Stimulated activated CD8-positive, alpha-beta memory T cell treated with anti-CD3 and anti-CD28 coated beads, Interleukin-15, amount 100 ng/mL, for 24 hours (primary cell): ENCODE measurements at regions not wholly inside any gene's neighbourhood (a gene's known extent, or its start where the extent isn't known, plus 50 kb on each side); places are given as distances from the start of the nearest gene placed in this dataset.

ENCODE experiments used
- DNase-seq: peaks from one replicate; pipeline ENCODE4 v3.0.0-alpha.2; 2020; ENCODE audit warnings: low read depth

DNA sequence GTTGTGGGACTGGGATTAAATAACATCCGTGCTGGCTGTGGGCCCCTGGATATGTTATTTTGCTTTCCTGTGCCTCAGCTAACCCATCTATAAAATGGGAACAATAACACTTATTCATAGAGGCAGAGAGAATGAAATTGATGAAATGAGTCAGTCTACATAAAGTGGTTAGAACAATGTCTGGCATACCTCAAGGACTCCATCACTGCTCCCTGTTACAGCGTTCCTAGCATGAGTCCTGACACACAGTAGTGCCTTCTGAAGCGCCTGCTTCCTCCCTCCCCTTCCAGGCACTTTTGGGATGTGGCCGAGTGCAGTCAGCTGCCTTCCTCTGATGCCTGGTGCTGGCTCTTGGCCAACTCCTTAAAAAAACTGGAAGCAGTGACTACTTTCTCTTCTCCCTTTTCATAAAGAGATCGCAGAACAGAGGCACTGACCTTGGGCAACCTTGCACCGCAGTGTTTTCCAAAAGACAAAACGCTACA, 108.4 kb upstream of the ZMIZ1 start:
- no peak for DNase-seq

DNA sequence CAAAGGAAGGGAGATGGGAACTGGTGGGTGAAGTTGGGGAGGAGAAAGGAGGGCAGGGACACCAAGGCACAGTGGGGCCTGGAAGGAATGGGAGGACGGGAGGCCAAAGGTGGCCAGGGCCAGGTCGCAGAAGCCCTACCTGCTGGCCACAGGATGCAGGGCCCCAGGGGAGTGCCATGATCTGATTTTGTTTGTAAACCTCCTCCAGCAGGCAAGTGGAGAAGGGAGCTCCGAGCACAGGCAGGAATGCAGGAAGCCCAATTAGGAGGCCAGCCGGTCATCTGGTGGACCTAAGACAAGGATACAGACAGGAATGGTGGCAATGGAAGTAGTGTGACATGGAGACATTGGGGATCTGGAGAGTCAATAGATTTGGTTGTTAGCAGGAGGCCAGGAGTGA, 107.0 kb upstream of the ZMIZ1 start:
- DNase-seq, result no peak

DNA sequence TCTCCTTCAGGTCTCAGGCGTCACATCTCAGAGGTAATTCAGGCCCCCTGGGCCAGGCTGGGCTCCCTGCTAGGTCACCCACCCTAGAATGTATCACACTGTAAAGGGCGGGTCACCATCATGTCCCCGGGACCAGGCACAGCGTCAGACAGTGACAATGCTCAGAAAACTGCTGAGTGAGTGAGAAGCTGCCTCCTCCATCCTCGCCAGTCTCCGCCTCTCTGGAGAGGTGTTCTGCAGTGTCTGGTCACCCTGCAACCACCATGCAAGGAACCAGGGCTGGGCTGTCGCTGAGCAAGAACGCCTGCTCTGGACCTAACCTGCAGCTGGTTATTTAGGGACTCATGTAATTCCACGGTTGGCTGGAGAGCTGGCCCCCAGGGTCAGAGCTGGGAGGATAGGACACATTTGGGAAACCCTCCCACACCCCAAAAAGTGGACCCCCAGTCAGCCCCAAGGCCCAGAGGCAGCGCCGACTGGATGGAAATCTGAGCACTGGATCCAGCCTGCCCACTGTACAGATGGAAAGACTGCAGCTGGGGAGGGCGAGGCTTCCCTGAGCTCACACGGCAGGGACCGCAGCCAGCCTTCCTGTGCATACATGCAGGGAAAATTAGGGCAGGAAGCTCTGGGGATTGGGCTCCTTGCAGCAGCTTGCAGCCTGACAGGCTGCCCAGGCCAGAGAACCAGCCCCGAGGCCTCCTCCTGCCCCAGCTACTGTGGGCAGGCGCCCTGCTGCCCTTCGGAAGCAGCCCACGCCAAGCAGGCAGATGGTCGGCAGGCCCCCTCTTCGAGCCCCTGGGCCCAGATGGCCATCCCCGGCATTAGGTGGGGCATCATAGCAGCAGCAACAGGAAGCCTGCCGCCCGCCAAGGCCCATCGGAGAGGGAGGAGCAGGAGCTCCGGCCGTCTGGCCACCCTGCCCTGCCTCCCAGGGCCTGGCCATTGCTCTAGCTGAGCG, 105.4 kb upstream of the ZMIZ1 start:
- DNase-seq, result no peak

DNA sequence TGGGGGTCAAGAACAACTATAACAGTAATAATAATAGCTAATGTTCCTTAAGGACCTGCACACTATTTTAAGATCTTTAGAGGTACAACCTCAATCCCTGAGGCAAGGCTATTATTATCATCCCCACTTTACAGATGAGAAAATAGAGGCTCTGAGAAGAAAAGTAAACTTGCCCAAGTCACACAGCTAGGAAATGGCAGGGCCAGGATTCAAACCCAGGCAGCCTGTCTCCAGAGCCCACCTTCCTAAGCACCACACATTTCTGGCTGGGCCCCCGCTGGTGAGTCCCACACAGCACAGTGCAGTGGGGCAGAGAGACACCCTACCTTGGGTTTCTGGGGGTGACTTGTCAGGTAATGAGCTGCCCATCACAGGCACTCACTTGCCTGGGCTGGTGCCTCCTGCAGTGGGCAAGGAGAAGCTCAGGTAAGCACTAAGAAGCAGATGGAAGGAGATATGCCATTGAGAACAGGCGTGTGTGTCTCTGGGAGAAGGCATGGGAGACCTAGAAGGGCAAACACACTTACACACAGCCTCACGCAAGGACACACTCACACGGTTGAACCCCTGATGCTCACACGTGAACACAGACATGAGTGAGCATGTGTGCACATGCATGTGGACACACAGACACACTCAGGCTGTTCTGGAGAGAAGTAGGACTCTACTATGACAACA, 104.4 kb upstream of the ZMIZ1 start:
- DNase-seq, result no peak

DNA sequence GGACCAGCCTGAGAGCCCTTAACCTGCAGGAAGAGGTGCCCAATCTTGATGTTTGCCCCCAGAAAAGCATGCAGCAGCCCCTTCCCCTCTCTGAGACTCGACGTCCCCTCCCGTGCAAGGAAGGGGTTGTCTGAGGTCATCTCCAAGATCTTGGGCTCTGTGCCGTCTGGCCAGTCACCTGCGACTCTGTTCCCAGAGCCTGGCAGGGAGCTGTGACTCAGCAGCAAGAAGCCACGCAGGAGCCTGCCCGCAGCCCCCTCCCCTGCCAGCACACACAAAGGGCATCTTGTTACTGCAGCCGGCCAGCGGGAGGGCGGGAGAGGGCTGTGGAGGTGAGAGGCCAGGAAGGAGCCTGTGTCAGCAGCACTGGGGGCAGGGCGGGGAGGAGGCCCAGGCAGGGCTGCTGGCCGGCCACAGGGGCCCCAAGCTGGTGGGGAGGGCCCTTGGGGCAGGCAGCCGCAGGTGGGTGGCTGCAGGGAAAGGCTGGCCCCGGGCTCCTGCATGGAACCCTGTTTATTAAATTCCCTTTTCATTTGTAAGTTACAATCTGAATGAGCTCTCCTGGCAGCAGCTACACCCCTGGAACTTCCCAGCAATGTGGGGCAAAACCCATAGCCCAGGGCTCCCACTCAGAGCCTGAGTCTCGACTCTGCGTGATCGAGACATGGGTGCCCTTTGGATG, 103.7 kb upstream of the ZMIZ1 start:
- no peak for DNase-seq

DNA sequence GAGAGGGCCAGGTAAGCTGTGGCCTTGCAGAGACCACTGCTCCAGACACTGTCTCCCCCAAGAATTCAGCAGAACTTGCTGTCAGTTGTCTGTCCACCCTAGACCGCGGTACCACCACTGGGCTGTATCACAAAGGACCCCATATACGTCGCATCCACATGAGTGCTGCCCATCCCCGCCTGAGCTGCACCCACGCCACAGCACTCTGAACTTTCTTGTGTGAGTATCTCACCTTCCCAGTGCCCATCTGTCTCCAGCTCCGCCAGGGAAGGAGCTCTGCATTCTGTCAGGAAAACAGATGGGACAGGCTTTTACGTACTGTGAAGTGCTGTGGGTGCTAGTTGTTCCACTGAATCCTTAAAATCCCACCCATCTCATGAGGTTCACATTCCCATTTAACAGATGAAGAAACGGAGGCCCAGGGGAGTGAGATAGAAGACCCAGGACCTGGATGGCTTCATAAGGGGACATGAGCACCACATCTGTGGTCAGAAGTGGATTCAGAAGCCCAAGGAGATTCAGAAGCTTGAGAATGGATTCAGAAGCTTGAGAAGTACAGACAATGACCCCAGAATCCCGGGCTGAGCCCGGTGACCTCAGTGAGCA, 102.5 kb upstream of the ZMIZ1 start:
- no peak for DNase-seq

DNA sequence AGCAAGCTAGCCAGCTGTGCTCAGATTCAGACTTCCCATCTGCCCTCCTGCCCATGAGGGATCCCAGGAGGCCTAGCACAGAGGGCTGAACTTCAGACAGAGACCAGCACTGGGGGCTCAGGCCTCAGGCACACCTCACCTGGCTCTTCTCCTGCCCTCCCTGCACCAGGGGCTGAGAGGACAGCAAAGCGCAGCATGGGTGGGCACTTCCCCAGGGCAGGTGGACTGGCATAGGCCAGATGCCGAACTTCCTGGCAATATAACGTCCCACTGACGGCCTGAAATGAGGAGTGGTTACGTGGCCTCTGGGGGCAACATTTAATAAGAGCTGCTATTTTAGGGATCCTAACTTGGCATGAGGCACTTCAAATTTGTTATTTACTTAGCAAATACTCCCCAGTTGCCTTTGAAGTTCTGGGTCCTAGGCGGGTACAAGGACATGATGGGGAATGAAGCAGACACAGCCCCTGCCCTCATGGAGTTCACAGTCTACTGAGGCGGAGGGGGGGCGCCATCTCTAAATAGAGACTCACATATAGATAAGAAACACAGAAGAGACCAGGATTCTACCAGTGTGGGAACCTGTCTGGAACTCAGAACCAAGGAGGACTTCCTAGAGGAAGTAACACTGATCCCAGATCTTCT, 101.8 kb upstream of the ZMIZ1 start:
- DNase-seq, result no peak

DNA sequence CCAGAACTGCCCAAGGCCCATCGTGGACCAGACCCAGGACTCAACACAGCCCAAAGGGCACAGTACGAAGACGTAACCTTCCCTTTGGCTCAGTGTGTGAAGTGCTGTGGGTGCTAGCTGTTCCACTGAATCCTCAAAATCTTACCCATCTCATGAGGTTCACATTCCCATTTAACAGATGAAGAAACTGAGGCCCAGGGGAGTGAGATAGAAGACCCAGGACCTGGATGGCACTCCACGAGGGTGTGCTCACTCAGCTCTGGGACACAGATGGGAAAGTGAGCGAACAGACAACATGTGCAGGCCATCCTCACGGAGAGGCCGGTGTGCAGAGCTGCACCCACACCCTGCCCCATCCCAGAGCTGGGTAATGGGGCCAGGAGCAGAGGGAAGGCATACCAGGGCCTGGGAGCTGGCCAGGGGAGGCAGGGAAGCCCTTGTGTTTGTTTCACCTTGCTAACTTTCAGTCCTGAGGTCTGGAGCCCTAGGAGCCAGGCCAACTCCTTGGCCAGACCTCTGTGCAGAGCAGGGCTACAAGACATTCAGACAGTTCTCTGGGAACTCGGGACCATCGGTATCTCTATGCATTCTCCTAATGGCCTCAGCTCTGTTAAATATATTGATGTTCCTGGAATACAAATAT, 100.3 kb upstream of the ZMIZ1 start:
- DNase-seq, result no peak

DNA sequence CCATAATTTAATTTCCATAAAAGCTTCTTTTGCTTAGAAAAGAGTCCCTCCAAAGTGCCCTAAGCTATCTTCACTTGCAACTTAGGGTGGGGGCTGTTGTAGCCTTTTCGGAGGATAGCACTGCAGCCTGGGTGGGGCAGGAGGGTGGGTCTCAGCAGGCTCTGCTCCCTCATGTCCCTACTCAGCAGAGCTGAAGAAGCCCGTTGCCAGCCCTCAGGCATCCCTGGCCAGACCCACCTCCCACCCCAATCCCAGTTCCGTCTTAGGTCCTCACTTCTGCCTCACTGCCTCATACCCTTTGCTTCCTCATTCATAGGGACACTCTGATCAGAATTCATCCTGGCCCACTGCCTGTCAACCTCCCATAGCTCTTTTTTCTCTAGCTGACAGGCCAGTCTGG, 99.8 kb upstream of the ZMIZ1 start:
- no peak for DNase-seq

DNA sequence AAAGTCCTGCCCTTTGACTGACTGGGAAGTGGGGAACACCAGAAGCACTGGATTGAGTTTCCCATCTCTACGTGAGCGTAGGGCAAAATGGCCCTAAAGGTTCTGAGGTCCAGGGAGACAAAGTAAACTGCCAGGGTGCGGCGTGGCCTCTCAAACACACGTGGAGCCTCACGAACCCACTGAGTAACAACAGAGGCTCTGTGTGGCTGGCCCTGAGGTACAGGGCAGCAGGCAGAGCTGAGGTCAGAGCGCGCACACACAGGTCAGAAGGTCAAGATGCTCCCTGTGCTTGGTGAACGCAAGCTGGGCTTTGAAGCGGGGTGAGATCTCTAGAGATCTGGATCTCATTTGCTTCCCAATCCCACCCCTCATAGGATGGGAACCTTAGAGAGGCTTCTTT, 99.0 kb upstream of the ZMIZ1 start:
- DNase-seq, result no peak

DNA sequence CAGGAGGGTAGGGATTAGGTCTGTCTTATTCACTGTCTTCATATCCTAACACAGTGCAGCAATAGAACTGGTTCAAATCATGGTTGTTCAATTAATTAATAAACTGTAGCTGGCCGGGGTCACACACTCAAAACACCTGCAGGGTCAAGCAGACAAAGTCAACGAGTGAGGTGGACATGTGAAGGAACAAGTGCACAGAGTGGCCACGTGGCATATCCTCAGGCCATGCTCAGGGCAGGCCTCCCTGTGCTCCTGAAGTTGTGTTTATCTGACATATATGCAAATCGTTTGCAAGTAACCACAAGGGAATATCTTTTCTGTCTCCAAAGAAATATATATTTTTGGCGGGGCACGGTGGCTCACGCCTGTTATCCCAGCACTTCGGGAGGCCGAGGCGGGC, 98.5 kb upstream of the ZMIZ1 start:
- DNase-seq, result no peak

DNA sequence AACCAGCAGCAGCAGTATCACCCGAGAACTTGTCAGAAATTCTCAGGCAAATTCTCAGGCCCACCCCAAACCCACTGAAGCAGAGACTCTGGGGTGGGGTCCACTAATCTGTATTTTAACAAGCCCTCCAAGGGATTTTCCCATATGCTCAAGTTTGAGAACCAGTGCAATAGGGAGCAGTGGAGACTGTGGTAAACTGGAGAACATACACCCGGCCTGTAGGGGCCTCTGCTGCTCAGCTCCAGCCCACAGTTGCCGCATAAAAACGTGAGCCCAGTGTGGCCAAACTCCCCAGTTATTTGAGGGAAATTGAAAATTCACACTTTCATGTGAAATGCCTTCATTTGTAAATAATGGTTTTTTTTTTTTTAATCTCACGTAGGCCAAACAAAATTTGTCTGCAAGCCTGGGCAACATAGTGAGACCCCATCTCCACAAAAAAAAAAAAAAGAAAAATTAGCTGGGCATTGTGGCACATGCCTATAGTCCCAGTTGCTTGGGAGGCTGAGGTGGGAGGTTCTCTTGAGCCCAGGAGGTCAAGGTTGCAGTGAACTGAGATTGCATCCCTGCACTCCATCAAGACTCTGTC, 97.6 kb upstream of the ZMIZ1 start:
- no peak for DNase-seq

DNA sequence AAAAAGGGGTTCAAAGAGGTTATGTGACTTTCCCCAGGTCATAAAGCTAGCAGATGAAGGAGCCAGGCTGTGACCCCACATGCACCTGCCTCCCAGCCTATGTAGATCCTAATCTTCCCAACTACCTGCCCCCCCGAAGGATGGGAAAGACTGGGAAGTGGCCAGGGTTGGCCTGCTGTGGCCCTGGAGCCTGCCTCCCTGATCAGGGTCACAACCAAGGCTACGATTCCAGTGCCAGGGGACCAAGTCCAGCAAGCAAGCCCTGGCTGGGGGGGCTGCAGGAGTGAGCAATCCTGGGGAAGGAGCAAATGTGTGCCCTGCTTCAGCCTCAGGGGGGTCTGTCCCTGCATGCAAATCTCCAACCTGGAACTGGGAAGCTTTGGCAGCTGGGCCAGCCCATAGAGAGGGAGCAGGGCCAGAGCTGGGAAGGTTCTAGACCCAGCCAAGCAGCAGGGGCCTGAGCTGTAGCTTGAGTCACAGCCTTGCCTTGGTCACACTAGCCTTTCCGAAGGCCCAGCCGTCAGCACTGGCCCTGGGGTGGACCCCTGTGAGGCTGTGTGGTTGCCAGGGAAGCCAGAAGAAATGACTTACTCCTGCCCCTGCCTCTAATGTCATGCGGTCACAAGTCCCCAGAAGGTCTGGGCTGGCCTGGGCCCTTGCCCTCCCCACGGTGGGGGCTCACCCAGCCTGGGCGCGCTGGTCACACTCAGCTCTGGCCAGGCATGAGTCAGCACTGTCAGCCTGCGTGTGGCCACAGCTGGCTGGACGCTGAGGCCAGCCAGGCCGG, 96.4 kb upstream of the ZMIZ1 start:
- no peak for DNase-seq

DNA sequence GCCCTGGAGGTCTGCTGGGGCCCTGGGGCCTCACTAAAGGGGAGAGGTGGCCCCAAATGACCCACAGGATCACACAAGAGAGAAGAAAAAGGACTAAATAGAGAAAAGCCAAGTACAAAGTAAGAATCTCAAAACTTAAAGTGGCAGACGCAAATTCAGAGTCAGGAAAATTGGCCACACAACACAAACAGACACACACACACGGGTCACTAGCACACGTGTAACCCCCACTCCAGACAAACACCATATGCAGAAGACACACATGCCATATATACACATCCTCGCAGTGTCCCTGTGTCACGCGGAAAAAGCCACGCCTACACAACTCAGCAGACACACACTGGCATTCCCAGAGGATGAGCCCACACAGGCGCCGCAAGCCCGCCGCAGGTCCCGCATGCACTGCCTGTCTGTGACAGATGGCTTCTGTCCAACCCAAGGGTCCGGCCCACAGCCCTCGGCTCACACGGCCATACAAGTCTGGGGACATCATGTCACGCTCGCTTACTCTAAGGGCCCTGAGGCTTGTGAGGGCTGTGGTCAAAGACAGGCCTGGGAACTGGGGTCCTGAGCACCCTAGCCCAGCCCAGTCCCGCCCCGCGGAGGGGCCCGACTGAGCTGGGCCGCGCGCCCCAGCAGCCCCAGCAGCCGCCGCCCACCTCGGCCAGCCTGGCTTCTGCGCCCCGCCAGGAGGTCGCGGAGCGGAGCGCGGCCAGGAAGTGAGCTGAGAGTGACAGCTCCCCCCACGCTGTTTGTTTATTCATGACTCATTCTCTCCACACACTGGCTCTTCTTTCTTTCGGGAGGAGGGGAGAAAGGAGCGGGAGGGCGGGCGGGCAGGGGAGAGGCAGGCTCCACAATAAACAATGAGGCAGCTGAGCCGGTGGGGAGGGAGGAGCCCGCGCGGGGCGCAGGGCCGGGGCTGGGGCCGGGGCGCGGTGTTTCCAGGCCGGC, 95.5 kb upstream of the ZMIZ1 start:
- peak; percentile 51 for DNase-seq

DNA sequence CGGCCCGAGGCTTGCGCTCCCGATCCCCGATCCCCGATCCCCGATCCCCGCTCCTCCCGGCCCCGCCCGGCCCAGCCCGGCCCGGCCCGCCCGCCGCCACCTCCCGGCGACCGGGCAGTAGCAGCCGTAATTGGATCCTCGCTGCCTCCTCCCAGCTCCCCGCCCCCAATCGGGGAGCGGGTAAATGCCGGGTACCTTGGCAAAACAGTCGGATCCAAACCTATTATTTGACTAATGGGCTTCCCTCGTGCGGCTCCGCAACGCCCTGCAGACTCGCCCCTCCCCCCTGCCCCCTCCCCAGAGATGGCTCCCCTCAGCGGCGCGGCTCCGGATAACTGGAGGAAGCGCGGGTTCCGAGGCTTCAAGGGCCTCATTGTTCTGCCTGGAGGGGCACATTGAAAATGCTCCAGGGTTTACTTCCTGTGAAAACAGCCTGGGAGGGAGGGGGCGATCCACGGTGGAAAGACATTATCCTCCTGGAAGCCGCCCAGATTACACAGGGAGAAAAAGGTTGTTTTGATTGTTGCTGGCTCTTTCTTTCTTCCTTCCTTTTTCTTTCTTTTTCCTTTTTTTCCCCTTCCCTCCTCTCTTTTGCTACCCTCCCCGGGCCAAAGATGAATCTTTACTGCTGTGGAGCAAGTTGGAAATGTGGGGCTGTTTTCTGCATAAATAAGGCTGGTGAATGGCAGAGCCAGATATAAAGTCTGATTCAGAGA, 94.7 kb upstream of the ZMIZ1 start:
- DNase-seq, result peak; percentile 20

DNA sequence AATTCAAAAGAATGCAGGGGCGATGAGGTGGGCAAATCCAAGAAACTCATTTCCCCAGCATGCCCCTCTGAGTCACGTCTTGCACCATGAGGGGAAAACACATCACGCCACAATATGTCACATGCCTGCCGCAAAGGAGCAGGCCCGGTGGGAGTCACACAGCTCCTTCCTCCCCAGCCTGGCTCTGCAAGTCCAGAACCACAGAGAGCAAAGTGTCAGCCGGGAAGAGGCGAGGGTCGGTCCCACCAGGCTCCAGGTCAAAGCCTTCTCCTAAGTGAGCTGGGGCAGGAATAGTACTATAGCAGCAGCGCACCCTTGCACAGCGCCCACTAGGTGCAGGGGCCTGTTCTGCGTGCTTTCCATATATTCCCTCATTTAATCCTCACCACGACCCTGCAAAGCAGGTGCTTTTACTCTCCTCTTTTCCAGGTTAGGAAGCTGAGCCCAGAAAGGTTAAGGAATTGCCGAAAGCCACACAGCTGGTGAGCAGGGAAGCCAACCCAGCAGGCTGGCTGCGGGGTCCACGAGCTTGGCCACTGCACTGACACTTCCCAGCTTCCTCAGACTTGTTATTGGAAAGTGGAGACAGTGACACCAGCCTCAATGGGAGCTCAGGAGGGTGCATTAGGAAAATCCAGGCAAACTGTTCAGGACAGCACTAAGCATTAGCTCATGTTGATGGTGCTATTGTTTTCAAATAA, 94.0 kb upstream of the ZMIZ1 start:
- DNase-seq, result peak; percentile 35

DNA sequence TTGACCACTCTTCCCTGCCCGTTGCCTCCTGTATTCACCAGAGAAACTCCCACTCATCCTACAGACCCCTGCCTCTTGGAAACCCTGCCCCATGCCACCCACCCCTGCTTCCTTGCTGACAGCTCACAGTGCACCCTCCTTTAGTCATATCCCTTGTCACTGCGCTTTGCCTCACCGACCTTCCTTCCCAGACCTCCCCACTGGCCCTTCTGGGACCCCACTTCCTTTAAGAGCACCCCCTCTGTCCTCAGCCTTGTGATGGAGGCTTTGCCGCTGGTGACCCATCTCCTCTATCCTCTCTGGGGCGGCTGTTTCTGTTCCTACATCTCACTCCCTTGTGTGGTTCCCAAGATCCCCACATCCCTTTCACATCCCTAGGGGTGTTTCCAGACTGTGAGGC, 92.8 kb upstream of the ZMIZ1 start:
- DNase-seq, result no peak
